GM23338 (cell line): ENCODE measurements at regions not wholly inside any gene's neighbourhood (a gene's known extent, or its start where the extent isn't known, plus 50 kb on each side); places are given as distances from the start of the nearest gene placed in this dataset.

Source experiments
- ATAC-seq: fragments of 200-7000 bp; cut with Tn5 transposase; 3 replicates; pipeline ENCODE4 v1.9.1; 2020
- DNase-seq: peaks from one replicate; pipeline ENCODE4 v3.0.0-alpha.2; 2015; ENCODE audit warnings: low spot score
- H2AFZ ChIP-seq: fragments of 200-600 bp; sonication (generic); 2 replicates; pipeline ENCODE4 v1.8.0; 2016; ENCODE audit warnings: antibody characterized with exemption, mild to moderate bottlenecking, moderate library complexity
- H3F3A ChIP-seq: fragments of 200-600 bp; sonication (generic); replicated peaks from 2 replicates; pipeline ENCODE4 v1.8.0; 2017; ENCODE audit warnings: antibody characterized with exemption, mixed run types, low read depth
- H3K27ac ChIP-seq: fragments of 200-600 bp; sonication (generic); 2 replicates; pipeline ENCODE4 v1.6.1; 2016; ENCODE audit warnings: low read depth
- H3K27me3 ChIP-seq: fragments of 200-600 bp; sonication (generic); 2 replicates; pipeline ENCODE4 v1.8.0; 2016; ENCODE audit warnings: mild to moderate bottlenecking, mixed run types, moderate library complexity; ENCODE audit not compliant: insufficient read depth
- H3K36me3 ChIP-seq: fragments of 200-600 bp; sonication (generic); 2 replicates; pipeline ENCODE4 v1.8.0; 2016; ENCODE audit warnings: mild to moderate bottlenecking; ENCODE audit not compliant: insufficient read depth
- H3K4me1 ChIP-seq: fragments of 200-600 bp; sonication (generic); 2 replicates; pipeline ENCODE4 v1.8.0; 2016; ENCODE audit warnings: mild to moderate bottlenecking, moderate library complexity; ENCODE audit not compliant: insufficient read depth
- H3K4me2 ChIP-seq: fragments of 200-600 bp; sonication (generic); 2 replicates; pipeline ENCODE4 v1.7.1; 2017; ENCODE audit warnings: mixed run types
- H3K4me3 ChIP-seq: fragments of 200-600 bp; sonication (generic); 2 replicates; pipeline ENCODE4 v1.6.1; 2016; ENCODE audit warnings: mixed run types
- H3K79me2 ChIP-seq: fragments of 200-600 bp; sonication (generic); replicated peaks from 2 replicates; pipeline ENCODE4 v1.8.0; 2017; ENCODE audit warnings: mild to moderate bottlenecking; ENCODE audit not compliant: insufficient read depth
- H3K9me2 ChIP-seq: fragments of 200-600 bp; sonication (generic); 2 replicates; pipeline ENCODE4 v1.8.0; 2017; ENCODE audit not compliant: insufficient read depth
- H4K20me1 ChIP-seq: fragments of 200-600 bp; sonication (generic); replicated peaks from 2 replicates; pipeline ENCODE4 v1.8.0; 2017; ENCODE audit warnings: mild to moderate bottlenecking; ENCODE audit not compliant: insufficient read depth
- H3K27ac Mint-ChIP-seq: 2 replicates; pipeline ENCODE4 v1.8.0; 2020; ENCODE audit warnings: inconsistent platforms, mild to moderate bottlenecking, moderate library complexity, mixed read lengths
- H3K27me3 Mint-ChIP-seq: 3 replicates; pipeline ENCODE4 v1.8.0; 2022; ENCODE audit warnings: low read depth, mild to moderate bottlenecking, moderate library complexity, mixed read lengths, inconsistent platforms; ENCODE audit not compliant: insufficient read depth, poor library complexity
- H3K36me3 Mint-ChIP-seq: 3 replicates; pipeline ENCODE4 v1.8.0; 2021; ENCODE audit warnings: low read depth, mild to moderate bottlenecking, inconsistent platforms, moderate library complexity, mixed read lengths
- H3K4me1 Mint-ChIP-seq: 3 replicates; pipeline ENCODE4 v1.8.0; 2020; ENCODE audit warnings: mild to moderate bottlenecking, inconsistent platforms, mixed read lengths
- H3K4me3 Mint-ChIP-seq: 3 replicates; pipeline ENCODE4 v1.8.0; 2021; ENCODE audit warnings: moderate library complexity, mild to moderate bottlenecking, inconsistent platforms, mixed read lengths
- H3K9me3 Mint-ChIP-seq: 3 replicates; pipeline ENCODE4 v1.8.0; 2020; ENCODE audit warnings: moderate library complexity, mild to moderate bottlenecking, inconsistent platforms, mixed read lengths
- CTCF ChIP-seq, 2 experiments: fragments of 200-600 bp in 1 of 2; sonication (generic) in 1 of 2; conservative IDR thresholded peaks; 2 replicates each; pipeline versions ENCODE4 v1.5.1 to v1.6.1; 2016 to 2017; ENCODE audit warnings: antibody characterized with exemption in 2 of 2, low read depth in 2 of 2, mild to moderate bottlenecking in 2 of 2, moderate library complexity in 1 of 2
- ETS1 ChIP-seq: IDR thresholded peaks from 2 replicates; pipeline ENCODE4 v1.6.1; 2016; ENCODE audit warnings: antibody characterized with exemption
- EZH2 ChIP-seq: fragments of 200-600 bp; sonication (generic); IDR thresholded peaks from one replicate; pipeline ENCODE4 v1.8.0; 2017; ENCODE audit warnings: antibody characterized with exemption, mild to moderate bottlenecking, low read depth; ENCODE audit not compliant: unreplicated experiment
- JUNB ChIP-seq: IDR thresholded peaks from one replicate; pipeline ENCODE4 v1.6.1; 2016; ENCODE audit warnings: antibody characterized with exemption; ENCODE audit not compliant: unreplicated experiment
- NANOG ChIP-seq: IDR thresholded peaks from 2 replicates; pipeline ENCODE4 v1.6.1; 2016; ENCODE audit warnings: antibody characterized with exemption, borderline replicate concordance
- POLR2AphosphoS5 ChIP-seq: IDR thresholded peaks from 2 replicates; pipeline ENCODE4 v1.6.1; 2016; ENCODE audit warnings: antibody characterized with exemption, low read depth
- STAT1 ChIP-seq: IDR thresholded peaks from one replicate; pipeline ENCODE4 v1.6.1; 2016; ENCODE audit warnings: antibody characterized with exemption; ENCODE audit not compliant: unreplicated experiment

- no peak overlapping the region for H2AFZ ChIP-seq
- H3K4me1 ChIP-seq, result peaks cover 20% of the 10 kb centered on the region
- H3K4me2 ChIP-seq, result no peak overlapping the region
- no peaks in the 10 kb centered on the region for H3F3A ChIP-seq
- no peak overlapping the region for H3K4me3 Mint-ChIP-seq
- no peak overlapping the region for H3K4me3 ChIP-seq
- H3K9me3 Mint-ChIP-seq, result peaks cover 14% of the 10 kb centered on the region
- H3K27me3 Mint-ChIP-seq, result no peaks in the 10 kb centered on the region
- no peak overlapping the region for H3K27ac Mint-ChIP-seq
- TF ChIP-seq STAT1, result no peak
- TF ChIP-seq NANOG, result no peak
- no peak for TF ChIP-seq CTCF (conservative IDR thresholded peaks at IDR 0.05; ENCODE audit: low read depth in 2 of 2)
- no peak for TF ChIP-seq JUNB
- DNase-seq (no peak), ATAC-seq (no peak)
- H3K9me2 ChIP-seq, result peaks cover 8% of the 10 kb centered on the region; the same call in 1 of the 2 replicates
- H3K4me1 Mint-ChIP-seq, result peaks cover 14% of the 10 kb centered on the region
- peaks cover 22% of the 10 kb centered on the region; the same call in 2 of the 3 replicates for H3K36me3 Mint-ChIP-seq
- H3K79me2 ChIP-seq, result no peaks in the 10 kb centered on the region
- H4K20me1 ChIP-seq, result no peaks in the 10 kb centered on the region
- no peaks in the 10 kb centered on the region; the same call in 1 of the 2 replicates for H3K36me3 ChIP-seq
- H3K27ac ChIP-seq, result no peak overlapping the region
- H3K27me3 ChIP-seq, result no peaks in the 10 kb centered on the region
Measured at GRCh38 chr7:110153222-110153621, 937.7 kb upstream of the LRRN3 start.

GRCh38 chr7:110156511-110156910 is 934.4 kb upstream of the LRRN3 start:
- ATAC-seq (no peak), DNase-seq (no peak)
- no peaks in the 10 kb centered on the region for H3K27me3 Mint-ChIP-seq
- H3K4me2 ChIP-seq, result no peak overlapping the region
- peaks cover 4% of the 10 kb centered on the region; the same call in 1 of the 3 replicates for H3K9me3 Mint-ChIP-seq
- peaks cover 19% of the 10 kb centered on the region for H3K4me1 Mint-ChIP-seq
- peak overlapping the region; percentile 75 for H3K27ac Mint-ChIP-seq
- H3F3A ChIP-seq, result no peaks in the 10 kb centered on the region
- H3K36me3 Mint-ChIP-seq, result peaks cover 11% of the 10 kb centered on the region; the same call in 2 of the 3 replicates
- peaks cover 24% of the 10 kb centered on the region for H3K4me1 ChIP-seq
- no peak overlapping the region for H2AFZ ChIP-seq
- no peak overlapping the region for H3K4me3 ChIP-seq
- TF ChIP-seq EZH2 (no peak), ETS1 (no peak), NANOG (no peak), STAT1 (no peak), POLR2AphosphoS5 (no peak)
- H3K79me2 ChIP-seq, result no peaks in the 10 kb centered on the region
- no peaks in the 10 kb centered on the region for H3K27me3 ChIP-seq
- no peak overlapping the region for H3K4me3 Mint-ChIP-seq
- no peaks in the 10 kb centered on the region for H3K36me3 ChIP-seq
- no peak overlapping the region for H3K27ac ChIP-seq
- no peaks in the 10 kb centered on the region for H4K20me1 ChIP-seq
- peaks cover 12% of the 10 kb centered on the region; the same call in 1 of the 2 replicates for H3K9me2 ChIP-seq
